H9 (cell line): ENCODE measurements at regions not wholly inside any gene's neighbourhood (a gene's known extent, or its start where the extent isn't known, plus 50 kb on each side); places are given as distances from the start of the nearest gene placed in this dataset.

Experiments
- DNase-seq: peaks from one replicate; pipeline ENCODE4 v3.0.0-alpha.2; 2017
- H2AFZ ChIP-seq: one replicate; pipeline ENCODE4 v1.6.1; 2013; ENCODE audit warnings: mild to moderate bottlenecking, low read length, control low read depth, moderate library complexity
- H2AK5ac ChIP-seq: 2 replicates; pipeline ENCODE4 v1.6.1; 2013; ENCODE audit warnings: low read length, control low read depth, mixed read lengths; ENCODE audit not compliant: insufficient read length
- H2BK120ac ChIP-seq: one replicate; pipeline ENCODE4 v1.6.1; 2013; ENCODE audit warnings: low read depth, mild to moderate bottlenecking, low read length, control low read depth, inconsistent platforms; ENCODE audit not compliant: poor library complexity, severe bottlenecking
- H2BK12ac ChIP-seq: 2 replicates; pipeline ENCODE4 v1.6.1; 2013; ENCODE audit warnings: low read length, control low read depth, mixed read lengths, low read depth; ENCODE audit not compliant: insufficient read length
- H2BK15ac ChIP-seq: 2 replicates; pipeline ENCODE4 v1.6.1; 2013; ENCODE audit warnings: low read depth, low read length, control low read depth
- H2BK20ac ChIP-seq: one replicate; pipeline ENCODE4 v1.6.1; 2013; ENCODE audit warnings: low read depth, mild to moderate bottlenecking, low read length, control low read depth, inconsistent platforms; ENCODE audit not compliant: poor library complexity, severe bottlenecking
- H2BK5ac ChIP-seq: 2 replicates; pipeline ENCODE4 v1.6.1; 2013; ENCODE audit warnings: low read length, control low read depth, mixed read lengths; ENCODE audit not compliant: insufficient read length
- H3K14ac ChIP-seq: 2 replicates; pipeline ENCODE4 v1.6.1; 2013; ENCODE audit warnings: low read length, control low read depth; ENCODE audit not compliant: insufficient read depth
- H3K18ac ChIP-seq: 2 replicates; pipeline ENCODE4 v1.6.1; 2013; ENCODE audit warnings: low read depth, mild to moderate bottlenecking, mixed read lengths, low read length, control low read depth; ENCODE audit not compliant: insufficient read length
- H3K23ac ChIP-seq: 2 replicates; pipeline ENCODE4 v1.6.1; 2013; ENCODE audit warnings: low read length, control low read depth, mixed read lengths, low read depth; ENCODE audit not compliant: insufficient read length
- H3K23me2 ChIP-seq: 2 replicates; pipeline ENCODE4 v1.6.1; 2013; ENCODE audit warnings: low read depth, mild to moderate bottlenecking, mixed read lengths, low read length, control low read depth; ENCODE audit not compliant: insufficient read length, poor library complexity, severe bottlenecking
- H3K27ac ChIP-seq: 2 replicates; pipeline ENCODE4 v1.5.1; 2013; ENCODE audit warnings: low read length, control low read depth, mixed read lengths, low read depth; ENCODE audit not compliant: insufficient read length
- H3K27me3 ChIP-seq: 2 replicates; pipeline ENCODE4 v1.6.1; 2013; ENCODE audit warnings: low read length, control low read depth, inconsistent platforms; ENCODE audit not compliant: insufficient read depth
- H3K4ac ChIP-seq: 2 replicates; pipeline ENCODE4 v1.6.1; 2013; ENCODE audit warnings: low read depth, mild to moderate bottlenecking, control low read depth, inconsistent platforms, low read length, moderate library complexity
- H3K4me1 ChIP-seq: 2 replicates; pipeline ENCODE4 v1.6.1; 2013; ENCODE audit warnings: low read length, control low read depth, inconsistent platforms; ENCODE audit not compliant: insufficient read depth
- H3K4me2 ChIP-seq: 2 replicates; pipeline ENCODE4 v1.6.1; 2013; ENCODE audit warnings: low read length, control low read depth, mixed read lengths; ENCODE audit not compliant: insufficient read length, insufficient read depth
- H3K56ac ChIP-seq: 2 replicates; pipeline ENCODE4 v1.6.1; 2013; ENCODE audit warnings: low read depth, mild to moderate bottlenecking, mixed read lengths, low read length, control low read depth; ENCODE audit not compliant: insufficient read length
- H3K79me1 ChIP-seq: 2 replicates; pipeline ENCODE4 v1.6.1; 2013; ENCODE audit warnings: low read depth, mild to moderate bottlenecking, moderate library complexity, low read length, control low read depth, inconsistent platforms; ENCODE audit not compliant: insufficient read depth, poor library complexity, severe bottlenecking
- H3K79me2 ChIP-seq: 2 replicates; pipeline ENCODE4 v1.6.1; 2013; ENCODE audit warnings: low read length, control low read depth, inconsistent platforms; ENCODE audit not compliant: insufficient read depth
- H3K9ac ChIP-seq: 2 replicates; pipeline ENCODE4 v1.6.1; 2013; ENCODE audit warnings: low read length, control low read depth, mixed read lengths; ENCODE audit not compliant: insufficient read length; ENCODE audit errors: extremely low read depth
- H3K9me3 ChIP-seq: one replicate; pipeline ENCODE4 v1.6.1; 2013; ENCODE audit warnings: low read depth, low read length, inconsistent platforms; ENCODE audit not compliant: control insufficient read depth
- H3T11ph ChIP-seq: one replicate; pipeline ENCODE4 v1.6.1; 2013; ENCODE audit warnings: mild to moderate bottlenecking, low read length, control low read depth, inconsistent platforms
- H4K20me1 ChIP-seq: one replicate; pipeline ENCODE4 v1.6.1; 2013; ENCODE audit not compliant: control insufficient read depth, insufficient read length, insufficient read depth
- H4K5ac ChIP-seq: 2 replicates; pipeline ENCODE4 v1.6.1; 2013; ENCODE audit warnings: low read depth, mild to moderate bottlenecking, mixed read lengths, low read length, control low read depth; ENCODE audit not compliant: insufficient read length
- H4K8ac ChIP-seq: replicated peaks from 2 replicates; pipeline ENCODE4 v1.6.1; 2013; ENCODE audit warnings: low read length, control low read depth, mixed read lengths, low read depth; ENCODE audit not compliant: insufficient read length
- H4K91ac ChIP-seq: 2 replicates; pipeline ENCODE4 v1.6.1; 2013; ENCODE audit warnings: low read depth, mild to moderate bottlenecking, moderate library complexity, mixed read lengths, low read length, control low read depth; ENCODE audit not compliant: insufficient read length
- H3K27ac Mint-ChIP-seq, 3 experiments: 2 replicates in 2 of 3; 3 replicates in 1 of 3; pipeline ENCODE4 v1.8.0; 2020 to 2021; ENCODE audit warnings: mixed read lengths in 3 of 3, mild to moderate bottlenecking in 1 of 3, moderate library complexity in 1 of 3
- H3K27me3 Mint-ChIP-seq: 2 replicates; pipeline ENCODE4 v1.8.0; 2021; ENCODE audit warnings: low read depth, mild to moderate bottlenecking, moderate library complexity, mixed read lengths
- H3K36me3 Mint-ChIP-seq, 3 experiments: 2 replicates in 2 of 3; 3 replicates in 1 of 3; pipeline ENCODE4 v1.8.0; 2020 to 2021; ENCODE audit warnings: low read depth in 3 of 3, mixed read lengths in 3 of 3; ENCODE audit not compliant: insufficient read depth in 1 of 3
- H3K4me1 Mint-ChIP-seq, 2 experiments: 2 replicates each; pipeline ENCODE4 v1.8.0; 2020; ENCODE audit warnings: mixed read lengths in 2 of 2
- H3K4me3 Mint-ChIP-seq, 2 experiments: 2 replicates in 1 of 2; 3 replicates in 1 of 2; pipeline ENCODE4 v1.8.0; 2020 to 2021; ENCODE audit warnings: mild to moderate bottlenecking in 2 of 2, mixed read lengths in 2 of 2, moderate library complexity in 1 of 2
- H3K9me3 Mint-ChIP-seq, 2 experiments: 2 replicates in 1 of 2; 3 replicates in 1 of 2; pipeline ENCODE4 v1.8.0; 2020; ENCODE audit warnings: mild to moderate bottlenecking in 2 of 2, mixed read lengths in 2 of 2, moderate library complexity in 1 of 2
- WGBS: extraction: QIAGEN DNeasy Blood & Tissue Kit; methylation state at CpG from one replicate; pipeline ENCODE4 v1.1.7; 2013; ENCODE audit warnings: missing lambda C conversion rate, low lambda C conversion rate, mixed read lengths; ENCODE audit not compliant: insufficient read length; ENCODE audit errors: extremely low coverage; 5-methylcytosine and 5-hydroxymethylcytosine counted together
- TF ChIP-seq, protein P1 (sequence below): fragments of 200-600 bp; sonication (generic); conservative IDR thresholded peaks from 3 replicates; pipeline ENCODE4 v1.8.0; 2021; ENCODE audit warnings: antibody characterized with exemption, mild to moderate bottlenecking

GRCh38 chr12:91261820-91262676, 79.4 kb upstream of the DCN start:
- Histone ChIP-seq H4K8ac (no peak overlapping the region), H3K9ac (no peak overlapping the region), H3K27ac (no peak overlapping the region), H3K4me2 (no peak overlapping the region), H3K23ac (no peak overlapping the region), H2BK15ac (no peak overlapping the region), H3T11ph (no peak overlapping the region), H4K20me1 (no peaks in the 10 kb centered on the region), H3K14ac (no peak overlapping the region), H2AK5ac (no peak overlapping the region), H3K79me1 (no peaks in the 10 kb centered on the region), H3K4me1 (no peaks in the 10 kb centered on the region), H2BK12ac (no peak overlapping the region), H4K5ac (no peak overlapping the region), H2AFZ (no peak overlapping the region), H3K4ac (no peak overlapping the region), H3K79me2 (no peaks in the 10 kb centered on the region), H2BK5ac (no peak overlapping the region), H3K23me2 (no peaks in the 10 kb centered on the region), H3K56ac (no peak overlapping the region), H2BK20ac (no peak overlapping the region), H3K18ac (no peak overlapping the region), H3K9me3 (no peaks in the 10 kb centered on the region), H2BK120ac (no peak overlapping the region), H3K27me3 (no peaks in the 10 kb centered on the region), H4K91ac (no peak overlapping the region)
- no peak for DNase-seq
- H3K27ac Mint-ChIP-seq: no peak overlapping the region
- H3K36me3 Mint-ChIP-seq: no peaks in the 10 kb centered on the region
- H3K27me3 Mint-ChIP-seq: no peaks in the 10 kb centered on the region
- no peaks in the 10 kb centered on the region for H3K4me1 Mint-ChIP-seq
- H3K9me3 Mint-ChIP-seq: peaks cover 0 to 4% of the 10 kb centered on the region in 2 experiments; a peak in 2 of 5 replicates
- H3K4me3 Mint-ChIP-seq: no peak overlapping the region
- TF ChIP-seq, protein P1, sequence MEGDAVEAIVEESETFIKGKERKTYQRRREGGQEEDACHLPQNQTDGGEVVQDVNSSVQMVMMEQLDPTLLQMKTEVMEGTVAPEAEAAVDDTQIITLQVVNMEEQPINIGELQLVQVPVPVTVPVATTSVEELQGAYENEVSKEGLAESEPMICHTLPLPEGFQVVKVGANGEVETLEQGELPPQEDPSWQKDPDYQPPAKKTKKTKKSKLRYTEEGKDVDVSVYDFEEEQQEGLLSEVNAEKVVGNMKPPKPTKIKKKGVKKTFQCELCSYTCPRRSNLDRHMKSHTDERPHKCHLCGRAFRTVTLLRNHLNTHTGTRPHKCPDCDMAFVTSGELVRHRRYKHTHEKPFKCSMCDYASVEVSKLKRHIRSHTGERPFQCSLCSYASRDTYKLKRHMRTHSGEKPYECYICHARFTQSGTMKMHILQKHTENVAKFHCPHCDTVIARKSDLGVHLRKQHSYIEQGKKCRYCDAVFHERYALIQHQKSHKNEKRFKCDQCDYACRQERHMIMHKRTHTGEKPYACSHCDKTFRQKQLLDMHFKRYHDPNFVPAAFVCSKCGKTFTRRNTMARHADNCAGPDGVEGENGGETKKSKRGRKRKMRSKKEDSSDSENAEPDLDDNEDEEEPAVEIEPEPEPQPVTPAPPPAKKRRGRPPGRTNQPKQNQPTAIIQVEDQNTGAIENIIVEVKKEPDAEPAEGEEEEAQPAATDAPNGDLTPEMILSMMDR: no peak
- WGBS: no CpG with 5 or more reads among the region's 3 CpGs
